ENCODE measurements at regions not wholly inside any gene's neighbourhood (a gene's known extent, or its start where the extent isn't known, plus 50 kb on each side); places are given as distances from the start of the nearest gene placed in this dataset.

DNA sequence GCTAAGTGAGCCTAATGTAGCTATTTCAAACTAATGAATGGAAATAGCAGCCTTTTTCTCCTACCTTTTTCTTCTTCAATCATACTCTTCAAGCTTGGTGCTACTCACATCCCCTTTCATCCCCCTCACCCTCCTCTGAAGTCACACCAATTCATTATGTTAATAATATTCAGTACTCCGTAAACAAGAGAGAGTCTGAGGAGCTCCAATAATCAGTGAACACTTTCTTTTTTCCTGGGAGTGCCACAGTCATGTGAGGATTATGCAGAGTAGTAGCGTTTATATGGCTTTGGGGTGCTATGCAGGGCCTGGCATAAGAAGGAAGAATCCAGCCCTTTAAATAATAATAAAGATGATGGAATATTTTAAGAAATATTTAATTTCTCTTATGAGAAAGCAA is 354.3 kb upstream of the CTNND2 start:
- Histone ChIP-seq H3K27ac (ENCODE audit: low read depth, low read length) (no peak overlapping the region), H3K27me3 (ENCODE audit: insufficient read depth, low read length) (no peaks in the 10 kb centered on the region), H3K4me1 (ENCODE audit: control insufficient read depth, insufficient read depth, low read length, unreplicated experiment) (no peaks in the 10 kb centered on the region), H3K36me3 (ENCODE audit: insufficient read depth, low read length) (no peaks in the 10 kb centered on the region), H3K79me2 (ENCODE audit: control insufficient read depth, insufficient read depth, low read length, unreplicated experiment) (no peaks in the 10 kb centered on the region), H3K4me3 (ENCODE audit: low read depth, low read length) (no peak overlapping the region), H2AFZ (ENCODE audit: low read length, unreplicated experiment) (no peak overlapping the region)

GRCh38 chr5:12250454-12250853 is 346.2 kb upstream of the CTNND2 start:
- no peak overlapping the region for H2AFZ ChIP-seq (ENCODE audit: low read length, unreplicated experiment)
- no peaks in the 10 kb centered on the region for H3K36me3 ChIP-seq (ENCODE audit: insufficient read depth, low read length)
- H3K27me3 ChIP-seq (ENCODE audit: insufficient read depth, low read length) = no peaks in the 10 kb centered on the region
- no peaks in the 10 kb centered on the region for H3K79me2 ChIP-seq (ENCODE audit: control insufficient read depth, insufficient read depth, low read length, unreplicated experiment)
- no peak overlapping the region for H3K4me3 ChIP-seq (ENCODE audit: low read depth, low read length)
- no peaks in the 10 kb centered on the region for H3K4me1 ChIP-seq (ENCODE audit: control insufficient read depth, insufficient read depth, low read length, unreplicated experiment)
- no peak overlapping the region for H3K27ac ChIP-seq (ENCODE audit: low read depth, low read length)

DNA sequence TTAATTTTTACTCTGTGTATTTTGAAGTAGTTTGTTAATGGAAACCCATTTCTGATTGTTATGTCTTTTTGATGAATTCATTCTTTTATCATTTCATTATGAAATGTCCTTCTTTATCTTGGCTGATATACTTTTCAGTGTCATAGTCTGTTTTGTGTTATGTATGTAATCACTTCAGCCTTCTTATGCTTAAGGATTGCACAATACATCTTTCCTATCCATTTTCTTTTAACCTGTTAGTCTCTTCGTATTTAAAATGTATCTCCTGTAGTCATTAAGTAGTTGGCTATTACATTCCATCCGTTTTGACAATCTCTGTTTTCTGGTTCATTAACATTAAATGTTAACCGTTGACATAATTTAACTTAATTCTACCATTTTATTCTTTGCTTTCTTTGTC is 344.6 kb upstream of the CTNND2 start:
- Histone ChIP-seq H3K36me3 (ENCODE audit: insufficient read depth, low read length) (no peaks in the 10 kb centered on the region), H2AFZ (ENCODE audit: low read length, unreplicated experiment) (no peak overlapping the region), H3K4me3 (ENCODE audit: low read depth, low read length) (no peak overlapping the region), H3K27me3 (ENCODE audit: insufficient read depth, low read length) (no peaks in the 10 kb centered on the region), H3K4me1 (ENCODE audit: control insufficient read depth, insufficient read depth, low read length, unreplicated experiment) (no peaks in the 10 kb centered on the region), H3K27ac (ENCODE audit: low read depth, low read length) (no peak overlapping the region), H3K79me2 (ENCODE audit: control insufficient read depth, insufficient read depth, low read length, unreplicated experiment) (no peaks in the 10 kb centered on the region)

DNA sequence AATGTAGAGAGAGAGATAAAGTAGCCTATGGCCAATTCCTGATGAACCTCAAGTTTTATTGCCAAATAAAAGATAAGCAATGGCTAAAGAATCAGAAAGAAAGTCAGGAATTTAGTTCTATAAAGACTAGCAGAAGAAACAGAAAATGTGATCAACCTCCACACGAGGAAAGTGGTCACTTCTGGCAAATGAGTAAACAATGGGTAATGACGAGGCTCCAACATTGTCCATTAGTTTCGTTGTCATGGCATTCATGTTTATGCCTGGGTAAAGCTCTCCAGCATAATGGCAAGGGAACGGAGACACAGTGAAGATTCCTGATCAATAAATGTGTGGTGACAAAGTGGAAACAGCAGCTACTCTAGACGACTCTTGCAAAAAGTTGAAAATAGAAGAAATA is 341.8 kb upstream of the CTNND2 start:
- H3K4me3 ChIP-seq (ENCODE audit: low read depth, low read length) = no peak overlapping the region
- H3K79me2 ChIP-seq (ENCODE audit: control insufficient read depth, insufficient read depth, low read length, unreplicated experiment) = no peaks in the 10 kb centered on the region
- no peaks in the 10 kb centered on the region for H3K27me3 ChIP-seq (ENCODE audit: insufficient read depth, low read length)
- no peaks in the 10 kb centered on the region for H3K36me3 ChIP-seq (ENCODE audit: insufficient read depth, low read length)
- H3K4me1 ChIP-seq (ENCODE audit: control insufficient read depth, insufficient read depth, low read length, unreplicated experiment) = no peaks in the 10 kb centered on the region
- H3K27ac ChIP-seq (ENCODE audit: low read depth, low read length) = no peak overlapping the region
- no peak overlapping the region for H2AFZ ChIP-seq (ENCODE audit: low read length, unreplicated experiment)

GRCh38 chr5:12245429-12245828 is 341.2 kb upstream of the CTNND2 start:
- no peaks in the 10 kb centered on the region for H3K36me3 ChIP-seq (ENCODE audit: insufficient read depth, low read length)
- H3K4me3 ChIP-seq (ENCODE audit: low read depth, low read length) = no peak overlapping the region
- no peak overlapping the region for H2AFZ ChIP-seq (ENCODE audit: low read length, unreplicated experiment)

GRCh38 chr5:12242950-12243888 is 339.0 kb upstream of the CTNND2 start:
- H2AFZ ChIP-seq (ENCODE audit: low read length, unreplicated experiment) = no peak overlapping the region

More at GRCh38 chr5:12245429-12245828, 341.2 kb upstream of the CTNND2 start:
- no peak overlapping the region for H3K27ac ChIP-seq (ENCODE audit: low read depth, low read length)
- no peaks in the 10 kb centered on the region for H3K4me1 ChIP-seq (ENCODE audit: control insufficient read depth, insufficient read depth, low read length, unreplicated experiment)
- H3K27me3 ChIP-seq (ENCODE audit: insufficient read depth, low read length) = no peaks in the 10 kb centered on the region
- H3K79me2 ChIP-seq (ENCODE audit: control insufficient read depth, insufficient read depth, low read length, unreplicated experiment) = no peaks in the 10 kb centered on the region

DNA sequence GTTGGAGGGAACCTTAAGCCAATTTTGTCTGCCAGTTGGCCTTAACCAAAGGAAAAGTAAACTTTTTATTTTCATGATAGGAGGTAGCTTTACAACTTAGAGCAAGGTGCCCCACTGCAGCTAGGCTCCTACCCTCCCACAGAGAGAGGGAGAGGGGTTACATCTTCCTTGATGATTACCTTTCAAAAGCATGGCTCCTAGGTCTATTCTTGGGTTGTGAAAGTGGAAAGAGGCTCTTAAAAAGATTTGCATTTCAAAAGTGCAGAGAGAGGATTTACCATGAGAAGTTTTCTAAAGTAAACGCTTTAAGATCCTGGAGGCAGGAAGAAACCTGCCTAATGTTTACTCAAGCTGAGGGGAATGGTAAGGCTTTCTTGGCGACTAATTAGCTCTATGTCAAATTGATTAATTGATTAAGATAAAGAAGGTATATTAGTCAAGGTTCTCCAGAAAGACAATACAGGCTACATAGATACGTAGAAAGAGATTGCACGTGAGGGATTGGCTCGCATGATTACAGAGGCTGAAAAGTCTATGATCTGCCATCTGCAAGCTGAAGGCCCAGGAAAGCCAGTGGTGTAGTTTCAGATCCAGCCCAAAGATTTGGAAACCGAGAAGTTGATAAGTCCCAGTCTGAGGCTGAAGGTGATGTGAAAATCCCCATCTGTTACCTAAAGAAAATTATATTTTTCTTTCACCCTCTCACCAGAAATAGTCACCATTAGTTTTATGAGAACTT is 333.8 kb upstream of the CTNND2 start:
- no peak overlapping the region for H3K4me3 ChIP-seq (ENCODE audit: low read depth, low read length)
- no peaks in the 10 kb centered on the region for H3K79me2 ChIP-seq (ENCODE audit: control insufficient read depth, insufficient read depth, low read length, unreplicated experiment)
- no peak overlapping the region for H3K27ac ChIP-seq (ENCODE audit: low read depth, low read length)
- no peaks in the 10 kb centered on the region for H3K27me3 ChIP-seq (ENCODE audit: insufficient read depth, low read length)
- no peak overlapping the region for H2AFZ ChIP-seq (ENCODE audit: low read length, unreplicated experiment)
- no peaks in the 10 kb centered on the region for H3K4me1 ChIP-seq (ENCODE audit: control insufficient read depth, insufficient read depth, low read length, unreplicated experiment)
- H3K36me3 ChIP-seq (ENCODE audit: insufficient read depth, low read length) = no peaks in the 10 kb centered on the region

More at GRCh38 chr5:12242950-12243888, 339.0 kb upstream of the CTNND2 start:
- Histone ChIP-seq H3K79me2 (ENCODE audit: control insufficient read depth, insufficient read depth, low read length, unreplicated experiment) (no peaks in the 10 kb centered on the region), H3K4me3 (ENCODE audit: low read depth, low read length) (no peak overlapping the region), H3K4me1 (ENCODE audit: control insufficient read depth, insufficient read depth, low read length, unreplicated experiment) (no peaks in the 10 kb centered on the region), H3K27me3 (ENCODE audit: insufficient read depth, low read length) (no peaks in the 10 kb centered on the region), H3K27ac (ENCODE audit: low read depth, low read length) (no peak overlapping the region), H3K36me3 (ENCODE audit: insufficient read depth, low read length) (no peaks in the 10 kb centered on the region)

DNA sequence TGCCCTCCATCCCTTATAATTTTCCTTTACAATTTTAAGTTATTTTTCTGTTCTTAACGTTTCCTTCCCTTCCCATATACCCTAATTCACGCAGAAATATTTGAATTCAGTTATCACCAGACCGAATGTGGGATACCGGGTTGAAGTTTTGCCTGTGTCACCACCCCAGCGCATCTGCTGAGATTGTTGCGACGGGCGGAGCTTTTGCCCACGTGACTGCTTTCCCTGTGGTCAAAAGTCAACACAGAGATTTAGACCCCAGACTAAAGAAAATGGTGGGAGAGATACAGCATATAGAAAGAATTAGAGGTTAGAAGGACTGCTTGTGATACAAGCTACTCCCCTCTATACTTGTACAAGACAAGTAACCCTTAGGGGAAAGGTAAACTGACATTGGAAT is 326.4 kb upstream of the CTNND2 start:
- no peak overlapping the region for H2AFZ ChIP-seq (ENCODE audit: low read length, unreplicated experiment)
- H3K27ac ChIP-seq (ENCODE audit: low read depth, low read length) = no peak overlapping the region
- no peak overlapping the region for H3K4me3 ChIP-seq (ENCODE audit: low read depth, low read length)
- no peaks in the 10 kb centered on the region for H3K27me3 ChIP-seq (ENCODE audit: insufficient read depth, low read length)
- H3K79me2 ChIP-seq (ENCODE audit: control insufficient read depth, insufficient read depth, low read length, unreplicated experiment) = no peaks in the 10 kb centered on the region
- no peaks in the 10 kb centered on the region for H3K4me1 ChIP-seq (ENCODE audit: control insufficient read depth, insufficient read depth, low read length, unreplicated experiment)
- H3K36me3 ChIP-seq (ENCODE audit: insufficient read depth, low read length) = no peaks in the 10 kb centered on the region

DNA sequence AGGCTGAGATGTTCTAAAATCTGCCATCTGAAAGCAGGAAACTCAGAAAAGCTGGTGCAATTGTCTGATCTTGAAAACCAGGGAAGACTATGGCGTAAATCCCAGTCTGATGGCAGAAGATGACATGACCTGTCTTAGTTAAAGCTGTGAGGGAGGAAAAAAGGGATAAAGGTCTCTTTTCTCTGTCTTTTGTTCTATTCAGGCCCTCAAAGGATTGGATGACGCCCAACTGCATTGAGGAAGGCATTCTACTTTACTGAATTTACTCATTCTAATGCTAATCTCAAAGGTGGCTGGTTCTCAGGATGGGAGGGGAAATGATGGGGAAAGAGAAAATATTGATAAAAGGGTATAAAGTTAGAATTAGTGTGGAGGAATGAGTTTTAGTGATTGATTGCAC is 312.8 kb upstream of the CTNND2 start:
- no peaks in the 10 kb centered on the region for H3K79me2 ChIP-seq (ENCODE audit: control insufficient read depth, insufficient read depth, low read length, unreplicated experiment)
- H3K36me3 ChIP-seq (ENCODE audit: insufficient read depth, low read length) = no peaks in the 10 kb centered on the region
- H3K27me3 ChIP-seq (ENCODE audit: insufficient read depth, low read length) = no peaks in the 10 kb centered on the region
- H3K4me3 ChIP-seq (ENCODE audit: low read depth, low read length) = no peak overlapping the region
- no peaks in the 10 kb centered on the region for H3K4me1 ChIP-seq (ENCODE audit: control insufficient read depth, insufficient read depth, low read length, unreplicated experiment)
- H3K27ac ChIP-seq (ENCODE audit: low read depth, low read length) = no peak overlapping the region
- no peak overlapping the region for H2AFZ ChIP-seq (ENCODE audit: low read length, unreplicated experiment)

DNA sequence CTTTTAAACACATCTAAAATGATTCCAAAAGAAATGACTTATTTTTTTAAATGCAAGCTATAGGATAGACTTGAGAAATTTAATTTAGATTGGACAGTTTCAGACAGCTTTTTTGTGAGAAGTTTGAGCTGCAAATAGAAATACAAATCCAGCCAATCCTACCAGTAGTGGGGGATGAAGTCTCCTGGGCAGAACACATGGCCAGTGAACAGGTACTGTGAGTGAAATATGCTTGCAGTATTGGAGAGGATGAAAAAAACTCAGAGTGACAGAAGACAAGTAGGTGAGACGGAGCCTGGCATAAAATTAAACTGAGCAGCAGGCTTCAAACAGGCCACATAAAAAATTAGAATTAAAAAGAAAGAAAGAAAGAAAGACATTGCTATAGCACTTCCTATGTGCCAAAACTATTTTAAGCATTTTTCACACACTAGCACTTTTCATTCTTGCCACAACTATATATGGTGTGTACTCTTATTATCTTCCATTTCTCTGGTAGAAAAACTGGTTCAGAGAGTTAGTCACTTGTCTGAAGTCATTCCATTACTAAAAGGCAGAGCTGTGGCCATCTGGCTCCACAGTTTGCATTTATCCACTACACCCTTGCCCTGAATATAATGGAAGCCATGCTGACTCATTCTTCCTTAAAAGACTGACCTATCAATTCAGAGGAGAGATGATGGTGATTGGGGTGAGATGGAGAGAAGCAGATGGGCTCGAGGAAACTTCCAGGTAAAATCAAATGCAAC is 310.2 kb upstream of the CTNND2 start:
- Histone ChIP-seq H3K4me3 (ENCODE audit: low read depth, low read length) (no peak overlapping the region), H2AFZ (ENCODE audit: low read length, unreplicated experiment) (no peak overlapping the region), H3K79me2 (ENCODE audit: control insufficient read depth, insufficient read depth, low read length, unreplicated experiment) (no peaks in the 10 kb centered on the region), H3K27ac (ENCODE audit: low read depth, low read length) (no peak overlapping the region), H3K4me1 (ENCODE audit: control insufficient read depth, insufficient read depth, low read length, unreplicated experiment) (no peaks in the 10 kb centered on the region), H3K36me3 (ENCODE audit: insufficient read depth, low read length) (no peaks in the 10 kb centered on the region), H3K27me3 (ENCODE audit: insufficient read depth, low read length) (no peaks in the 10 kb centered on the region)

All from ACC112 (cell line).